ENCODE measurements at regions not wholly inside any gene's neighbourhood (a gene's known extent, or its start where the extent isn't known, plus 50 kb on each side); places are given as distances from the start of the nearest gene placed in this dataset.

- no peak for TF ChIP-seq CTCF (IDR thresholded peaks at IDR 0.05; ENCODE audit: low read depth, low read length)
Observed at GRCh38 chr6:145073811-145074210, 661.5 kb downstream of the EPM2A start.

GRCh38 chr6:145074805-145075204, 660.5 kb downstream of the EPM2A start:
- TF ChIP-seq CTCF (IDR thresholded peaks at IDR 0.05; ENCODE audit: low read depth, low read length): no peak
- no peak for DNase-seq (ENCODE audit: extremely low read depth, low read depth)

More at GRCh38 chr6:145073811-145074210, 661.5 kb downstream of the EPM2A start:
- DNase-seq (ENCODE audit: extremely low read depth, low read depth): no peak

GRCh38 chr6:145075425-145075824, 659.9 kb downstream of the EPM2A start:
- no peak for DNase-seq (ENCODE audit: extremely low read depth, low read depth)
- no peak for TF ChIP-seq CTCF (IDR thresholded peaks at IDR 0.05; ENCODE audit: low read depth, low read length)

- no peak for DNase-seq (ENCODE audit: extremely low read depth, low read depth)
- no peak for TF ChIP-seq CTCF (IDR thresholded peaks at IDR 0.05; ENCODE audit: low read depth, low read length)
Observed at GRCh38 chr6:145076115-145076841, 659.0 kb downstream of the EPM2A start.

- DNase-seq (ENCODE audit: extremely low read depth, low read depth): no peak
- TF ChIP-seq CTCF (IDR thresholded peaks at IDR 0.05; ENCODE audit: low read depth, low read length): no peak
Observed at GRCh38 chr6:145077382-145077781, 657.9 kb downstream of the EPM2A start.

GRCh38 chr6:145080651-145081050, 654.7 kb downstream of the EPM2A start:
- DNase-seq (ENCODE audit: extremely low read depth, low read depth): no peak
- TF ChIP-seq CTCF (IDR thresholded peaks at IDR 0.05; ENCODE audit: low read depth, low read length): no peak

- no peak for DNase-seq (ENCODE audit: extremely low read depth, low read depth)
- no peak for TF ChIP-seq CTCF (IDR thresholded peaks at IDR 0.05; ENCODE audit: low read depth, low read length)
Observed at GRCh38 chr6:145081677-145082076, 653.6 kb downstream of the EPM2A start.

All from AG09319 (cell line).